ENCODE measurements at regions not wholly inside any gene's neighbourhood (a gene's known extent, or its start where the extent isn't known, plus 50 kb on each side); places are given as distances from the start of the nearest gene placed in this dataset.
"Not testable (repeated sequence)": the region's sequence is repeated elsewhere in the genome, so short reads cannot be mapped to it uniquely, and the experiment has no call there.

GRCh38 chr16:9014389-9014788, 50.7 kb upstream of the USP7 start:
- no peak for FAIRE-seq
- DNase-seq (ENCODE audit: insufficient read length, low spot score), result no peak
- TF ChIP-seq, protein P1, sequence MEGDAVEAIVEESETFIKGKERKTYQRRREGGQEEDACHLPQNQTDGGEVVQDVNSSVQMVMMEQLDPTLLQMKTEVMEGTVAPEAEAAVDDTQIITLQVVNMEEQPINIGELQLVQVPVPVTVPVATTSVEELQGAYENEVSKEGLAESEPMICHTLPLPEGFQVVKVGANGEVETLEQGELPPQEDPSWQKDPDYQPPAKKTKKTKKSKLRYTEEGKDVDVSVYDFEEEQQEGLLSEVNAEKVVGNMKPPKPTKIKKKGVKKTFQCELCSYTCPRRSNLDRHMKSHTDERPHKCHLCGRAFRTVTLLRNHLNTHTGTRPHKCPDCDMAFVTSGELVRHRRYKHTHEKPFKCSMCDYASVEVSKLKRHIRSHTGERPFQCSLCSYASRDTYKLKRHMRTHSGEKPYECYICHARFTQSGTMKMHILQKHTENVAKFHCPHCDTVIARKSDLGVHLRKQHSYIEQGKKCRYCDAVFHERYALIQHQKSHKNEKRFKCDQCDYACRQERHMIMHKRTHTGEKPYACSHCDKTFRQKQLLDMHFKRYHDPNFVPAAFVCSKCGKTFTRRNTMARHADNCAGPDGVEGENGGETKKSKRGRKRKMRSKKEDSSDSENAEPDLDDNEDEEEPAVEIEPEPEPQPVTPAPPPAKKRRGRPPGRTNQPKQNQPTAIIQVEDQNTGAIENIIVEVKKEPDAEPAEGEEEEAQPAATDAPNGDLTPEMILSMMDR (IDR thresholded peaks at IDR 0.05; ENCODE audit: insufficient read depth, missing control alignments), result no peak

- DNase-seq (ENCODE audit: insufficient read length, low spot score) (no peak), FAIRE-seq (no peak)
- TF ChIP-seq, protein P1 (IDR thresholded peaks at IDR 0.05; ENCODE audit: insufficient read depth, missing control alignments), result no peak
These were observed 51.8 kb upstream of the USP7 start for GRCh38 chr16:9015489-9015888.

- not testable (repeated sequence) for FAIRE-seq; DNase-seq (ENCODE audit: insufficient read length, low spot score)
These were observed 52.3 kb upstream of the USP7 start for GRCh38 chr16:9016005-9016404.

DNA sequence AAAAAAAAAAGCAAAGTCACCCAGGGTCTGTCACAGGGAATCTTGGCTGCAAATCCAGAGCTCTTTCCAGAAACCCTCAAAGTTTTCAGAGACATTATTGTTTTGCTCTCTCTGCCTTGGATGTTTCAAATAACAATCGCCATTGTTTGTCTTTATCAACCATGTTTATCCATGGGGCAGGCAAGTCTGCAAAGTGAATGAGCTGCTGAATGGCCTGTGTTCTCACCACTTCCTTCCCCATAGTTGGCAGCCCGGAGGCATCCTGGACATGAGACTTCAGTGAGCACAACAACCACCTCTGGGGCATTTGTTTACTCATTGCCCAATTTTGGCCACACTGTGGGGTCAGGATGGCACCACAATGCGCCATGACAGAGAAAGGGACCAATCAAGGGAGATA, 53.1 kb upstream of the USP7 start:
- DNase-seq (ENCODE audit: insufficient read length, low spot score) (no peak), FAIRE-seq (no peak)

DNA sequence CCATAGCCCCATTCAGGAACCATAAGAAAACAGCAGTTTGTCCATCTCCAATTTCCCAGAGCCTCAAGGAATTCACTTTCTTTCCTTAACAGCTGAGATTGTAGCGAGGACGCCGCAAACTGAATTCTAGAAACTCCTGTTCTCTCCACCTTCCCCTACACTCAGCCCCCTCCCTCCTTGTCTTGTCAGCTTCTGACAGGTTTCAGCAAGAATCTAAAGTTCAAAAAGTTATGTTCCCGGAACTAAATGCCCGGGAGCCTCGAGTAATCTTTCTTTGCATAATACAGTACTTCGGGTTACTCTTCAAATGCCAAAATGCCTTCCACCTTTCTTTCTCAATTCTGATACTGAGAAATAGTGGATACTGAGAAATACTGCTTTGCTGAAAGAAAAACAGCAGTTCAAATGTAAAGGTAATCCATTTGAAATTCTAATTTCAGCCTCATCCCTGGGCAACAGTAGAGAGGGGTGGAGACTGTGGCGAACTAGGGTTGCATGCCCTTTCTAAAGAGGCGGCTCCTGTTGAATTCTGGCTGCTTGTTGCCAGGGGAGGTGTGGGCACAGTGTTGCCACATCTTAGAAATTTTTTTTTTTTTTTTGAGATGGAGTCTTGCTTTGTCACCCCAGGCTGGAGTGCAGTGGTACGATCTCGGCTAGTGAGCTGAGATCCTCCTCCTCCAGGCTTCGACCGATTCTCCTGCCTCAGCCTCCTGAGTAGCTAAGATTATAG, 63.5 kb upstream of the USP7 start:
- TF ChIP-seq, protein P1 (IDR thresholded peaks at IDR 0.05; ENCODE audit: insufficient read depth, missing control alignments), result no peak
- FAIRE-seq, result no peak
- no peak for DNase-seq (ENCODE audit: insufficient read length, low spot score)

More for the DNA sequence above, 53.1 kb upstream of the USP7 start:
- TF ChIP-seq, protein P1 (IDR thresholded peaks at IDR 0.05; ENCODE audit: insufficient read depth, missing control alignments), result no peak

- not testable (repeated sequence) for FAIRE-seq; DNase-seq (ENCODE audit: insufficient read length, low spot score)
These were observed 63.0 kb upstream of the HAPSTR1 start for GRCh38 chr16:9028491-9028890.

DNA sequence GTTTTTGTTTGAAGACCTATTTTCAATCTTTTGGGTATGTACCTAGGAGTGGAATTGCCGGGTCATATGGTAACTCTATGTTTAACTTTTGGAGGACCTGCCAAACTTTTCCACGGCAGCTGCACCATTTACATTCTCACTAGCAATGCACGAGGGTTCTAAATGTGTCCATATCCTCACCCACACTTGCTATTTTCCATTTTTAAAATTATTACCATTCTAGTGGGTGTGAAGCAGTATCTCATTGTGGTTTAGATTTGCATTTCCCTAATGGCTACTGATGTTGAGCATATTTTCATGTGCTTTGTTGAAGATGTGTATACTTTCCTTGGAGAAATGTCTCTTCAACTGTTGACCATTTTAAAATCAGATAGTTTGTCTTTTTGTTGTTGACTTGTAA, 60.3 kb upstream of the HAPSTR1 start:
- FAIRE-seq (no peak), DNase-seq (ENCODE audit: insufficient read length, low spot score) (no peak)
- TF ChIP-seq, protein P1 (IDR thresholded peaks at IDR 0.05; ENCODE audit: insufficient read depth, missing control alignments), result no peak

GRCh38 chr16:9033125-9033830, 58.2 kb upstream of the HAPSTR1 start:
- FAIRE-seq (no peak), DNase-seq (ENCODE audit: insufficient read length, low spot score) (peak; percentile 56)
- TF ChIP-seq, protein P1 (IDR thresholded peaks at IDR 0.05; ENCODE audit: insufficient read depth, missing control alignments), result peak; percentile 50
